Activated CD4-positive, alpha-beta T cell treated with anti-CD3 and anti-CD28 coated beads, Interleukin-2, amount 50 U/mL, for 4 hours (primary cell): ENCODE measurements at regions not wholly inside any gene's neighbourhood (a gene's known extent, or its start where the extent isn't known, plus 50 kb on each side); places are given as distances from the start of the nearest gene placed in this dataset.
"Not testable (repeated sequence)": the region's sequence is repeated elsewhere in the genome, so short reads cannot be mapped to it uniquely, and the experiment has no call there.

Source experiments
- DNase-seq, 2 experiments: peaks; one replicate each; pipeline ENCODE4 v3.0.0-alpha.2; 2020

DNA sequence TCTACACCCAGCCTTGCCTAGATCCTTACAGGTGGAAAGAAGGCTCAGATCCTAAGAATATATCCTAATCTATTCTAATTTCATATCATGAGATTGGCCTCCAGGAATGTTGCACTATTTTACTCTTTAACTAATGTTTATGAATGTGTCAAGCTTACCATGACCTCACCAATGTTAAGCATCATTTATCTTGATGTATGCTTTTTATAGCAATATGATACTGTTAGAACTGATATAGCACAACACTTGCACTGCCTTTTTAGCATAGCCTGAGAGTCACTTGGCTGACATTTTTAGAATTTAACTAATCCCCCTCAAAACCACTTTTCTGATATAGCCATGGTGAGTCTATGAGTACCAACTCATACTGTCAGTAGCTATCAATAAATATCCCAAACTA lies 191.5 kb upstream of the NR2F2 start:
- DNase-seq = no peak

DNA sequence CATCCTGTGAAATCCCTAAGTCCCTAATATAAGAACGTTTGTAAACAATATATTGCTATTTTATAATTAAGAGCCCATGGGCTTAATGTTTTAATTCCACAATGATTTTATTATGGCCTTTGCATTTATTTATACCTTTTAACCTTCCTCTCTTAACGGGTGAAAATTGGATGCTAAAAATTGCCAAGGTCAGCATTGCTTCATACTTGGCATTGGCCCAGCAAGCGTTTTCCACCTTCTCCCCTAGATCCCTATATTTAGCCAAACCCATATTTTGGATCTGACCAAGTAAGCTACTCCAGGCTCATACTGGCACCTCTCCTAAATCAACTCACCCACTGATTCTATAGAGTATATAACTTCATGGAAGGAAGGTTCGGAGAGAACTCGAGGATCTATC lies 188.0 kb upstream of the NR2F2 start:
- no peak for DNase-seq

DNA sequence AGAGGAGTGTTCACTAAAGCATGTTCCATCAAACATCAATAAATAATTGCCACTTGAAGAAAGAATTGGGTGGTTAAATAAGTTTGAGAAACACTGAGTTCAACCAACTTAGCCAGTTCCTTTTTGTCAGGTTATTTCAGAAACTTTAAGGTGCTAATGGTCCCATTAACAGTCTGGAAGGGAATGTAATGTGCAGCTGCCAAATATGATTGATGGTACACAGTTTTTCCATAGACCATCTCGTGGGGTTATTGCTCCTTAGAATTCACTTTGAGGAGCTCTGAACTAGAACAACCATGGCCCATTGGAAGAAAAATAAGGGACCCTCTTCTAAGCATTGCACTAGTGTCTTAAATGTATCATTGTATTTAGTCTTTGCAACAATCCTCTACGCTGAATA lies 185.8 kb upstream of the NR2F2 start:
- DNase-seq = no peak

DNA sequence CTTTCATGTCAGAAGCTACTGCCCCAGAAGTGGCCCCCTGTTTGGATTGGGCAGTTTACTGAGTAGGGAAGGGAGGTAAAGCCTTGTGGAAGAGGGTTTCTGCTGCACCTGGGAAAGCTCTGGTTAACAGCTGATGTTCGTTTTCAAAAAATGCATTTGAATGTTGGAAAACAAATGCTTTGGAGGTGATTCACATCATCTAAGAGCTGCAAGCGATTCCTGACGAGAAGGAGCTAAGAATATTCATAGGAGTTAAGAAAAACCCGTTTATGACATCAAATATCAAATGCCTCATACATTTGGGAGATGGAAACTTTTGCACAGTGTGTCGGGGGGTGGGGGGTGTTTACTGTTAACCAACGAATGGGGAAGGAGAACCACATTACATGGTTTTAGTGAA lies 183.8 kb upstream of the NR2F2 start:
- DNase-seq = no peak

DNA sequence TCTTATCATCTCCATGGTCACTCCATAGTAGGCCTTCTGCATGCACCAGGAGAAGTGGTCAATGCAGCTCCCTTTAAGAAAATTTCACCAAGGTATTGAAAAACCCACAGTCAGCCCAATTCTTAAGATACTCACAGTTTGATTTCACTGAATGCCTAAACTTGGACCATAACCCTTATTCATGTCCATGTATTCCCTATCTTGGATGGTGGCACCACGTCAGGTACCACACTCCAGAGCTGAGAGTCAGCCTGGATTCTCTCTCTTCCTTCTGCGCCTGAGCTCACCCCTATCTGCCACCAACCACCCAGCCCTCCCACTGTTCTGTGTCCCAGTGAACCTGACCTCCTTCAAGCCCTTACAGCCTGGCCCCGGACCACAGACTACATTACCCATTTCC lies 183.2 kb upstream of the NR2F2 start:
- DNase-seq = no peak

DNA sequence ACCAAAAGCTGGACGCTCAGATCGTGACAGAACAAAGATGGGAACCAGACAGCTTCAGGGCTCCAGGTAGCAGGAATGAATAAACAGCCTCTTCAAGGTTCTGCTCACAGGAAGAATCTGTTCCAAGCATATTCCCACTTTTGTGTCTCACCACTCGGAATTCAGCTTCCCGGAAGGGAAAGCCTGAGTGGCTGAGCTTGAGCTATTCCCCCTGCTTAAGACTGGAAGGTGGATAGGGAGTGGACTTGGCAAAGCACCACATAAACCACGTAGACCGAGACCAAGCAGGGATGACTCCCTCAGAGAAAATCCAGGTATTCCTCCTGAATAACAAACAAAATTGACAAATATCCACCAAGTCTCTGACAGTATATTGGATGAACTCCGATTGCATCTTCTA lies 180.2 kb upstream of the NR2F2 start:
- no peak for DNase-seq

DNA sequence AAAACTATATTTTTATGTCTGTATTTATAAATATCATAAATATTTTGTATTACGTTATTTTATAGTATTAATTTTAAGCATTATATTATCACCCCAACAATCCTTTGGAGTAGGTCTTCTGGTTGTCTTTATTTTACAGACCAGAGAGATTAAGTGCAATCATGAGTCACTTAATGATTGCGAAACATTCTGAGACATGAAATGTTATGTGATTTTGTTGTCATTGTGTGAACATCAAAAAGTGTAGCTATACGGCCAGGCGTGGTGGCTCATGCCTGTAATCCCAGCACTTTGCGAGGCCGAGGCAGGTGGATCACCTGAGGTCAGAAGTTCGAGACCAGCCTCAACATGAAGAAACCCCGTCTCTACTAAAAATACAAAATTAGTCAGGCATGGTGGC lies 178.8 kb upstream of the NR2F2 start:
- not testable (repeated sequence) for DNase-seq

DNA sequence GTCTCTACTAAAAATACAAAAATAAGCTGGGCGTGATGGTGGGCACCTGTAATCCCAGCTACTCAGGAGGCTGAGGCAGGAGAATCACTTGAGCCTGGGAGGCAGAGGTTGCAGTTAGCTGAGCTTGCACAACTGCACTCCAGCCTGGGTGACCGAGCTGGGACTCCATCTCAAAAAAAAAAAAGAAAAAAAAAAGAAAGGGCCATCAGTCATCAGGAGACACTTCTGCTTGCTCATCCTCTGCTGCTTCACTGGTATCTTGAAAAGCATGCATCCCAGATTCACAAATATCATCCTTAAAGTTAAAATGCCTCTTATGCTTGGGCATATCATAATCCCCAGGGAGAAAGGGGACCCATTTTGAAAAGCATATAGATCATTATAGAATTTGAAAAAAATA lies 176.6 kb upstream of the NR2F2 start:
- no peak for DNase-seq

DNA sequence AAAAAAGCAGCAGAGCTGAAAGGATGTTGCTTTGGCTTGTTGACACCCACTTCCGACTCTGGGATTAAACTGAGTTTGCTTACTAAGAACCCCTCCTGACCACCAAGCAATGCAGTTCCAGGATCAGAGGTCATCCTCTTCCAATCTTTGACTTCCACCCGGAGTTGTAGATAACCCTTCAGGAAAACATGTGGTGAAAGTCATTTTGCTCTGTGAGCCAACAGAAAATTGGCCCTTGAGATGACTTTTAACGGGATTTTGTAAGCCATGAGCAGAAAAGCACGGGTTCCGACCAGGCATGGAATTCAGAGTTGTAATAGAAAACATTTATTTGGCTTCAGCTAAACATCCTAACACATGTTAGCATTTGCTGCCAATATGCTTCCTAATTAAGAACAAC lies 171.6 kb upstream of the NR2F2 start:
- DNase-seq = no peak

DNA sequence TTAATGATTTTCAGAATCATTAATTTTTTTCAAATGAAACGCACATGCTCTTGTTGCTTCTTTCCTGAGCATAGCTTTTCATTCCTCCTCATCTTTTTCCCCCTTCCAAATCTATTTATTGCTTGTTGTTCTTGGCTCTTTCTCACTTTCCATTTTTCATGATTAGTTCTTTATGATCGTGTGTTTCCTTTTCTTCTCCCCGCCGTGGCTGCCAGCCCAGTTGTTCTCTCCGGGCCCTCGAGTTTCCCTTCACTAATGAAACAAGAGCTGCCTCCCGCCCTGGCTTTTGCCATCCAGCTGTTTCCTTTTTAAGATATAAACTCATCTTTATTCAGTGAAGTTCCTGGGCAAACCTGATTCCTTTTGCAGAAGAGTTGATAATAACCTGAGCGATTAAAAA lies 170.2 kb upstream of the NR2F2 start:
- DNase-seq = no peak

DNA sequence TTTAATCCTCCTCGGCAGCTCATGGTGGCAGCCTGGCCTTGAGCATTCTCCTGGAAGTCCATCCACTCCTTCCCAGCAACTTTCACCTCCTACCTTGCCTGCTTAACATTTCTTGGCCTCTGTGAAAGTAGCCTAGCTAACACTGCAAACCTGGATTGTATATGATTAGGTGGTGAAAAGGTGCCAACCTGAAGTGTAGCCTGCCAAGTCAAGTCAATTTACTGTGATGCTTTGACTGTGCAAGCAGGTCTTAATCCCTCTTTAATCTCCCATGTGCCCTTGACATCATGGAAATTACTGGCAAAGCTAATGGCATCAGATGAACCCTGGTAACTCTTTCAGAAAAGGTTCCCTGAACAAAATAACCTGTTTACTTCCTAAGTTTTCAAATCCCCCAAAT lies 169.7 kb upstream of the NR2F2 start:
- no peak for DNase-seq

DNA sequence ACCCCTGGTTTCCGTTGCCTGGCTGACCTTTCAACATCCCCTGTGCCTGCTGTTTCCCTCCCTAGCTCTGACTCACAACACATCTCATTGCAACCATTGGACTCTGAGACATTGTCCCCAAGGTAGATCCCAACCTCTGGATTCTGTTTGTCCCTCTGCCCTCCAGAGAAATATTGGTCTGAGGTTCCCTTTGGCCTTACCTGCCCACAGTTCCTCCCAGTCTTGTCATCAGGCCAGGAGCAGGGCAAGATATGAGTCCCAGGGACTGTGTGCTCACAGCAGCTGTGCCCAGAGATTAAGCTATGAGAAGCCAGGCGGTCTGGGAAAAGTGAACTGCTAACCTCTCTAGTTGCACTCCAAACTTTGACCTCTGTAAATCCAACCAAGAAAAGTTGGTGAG lies 168.2 kb upstream of the NR2F2 start:
- DNase-seq = no peak

DNA sequence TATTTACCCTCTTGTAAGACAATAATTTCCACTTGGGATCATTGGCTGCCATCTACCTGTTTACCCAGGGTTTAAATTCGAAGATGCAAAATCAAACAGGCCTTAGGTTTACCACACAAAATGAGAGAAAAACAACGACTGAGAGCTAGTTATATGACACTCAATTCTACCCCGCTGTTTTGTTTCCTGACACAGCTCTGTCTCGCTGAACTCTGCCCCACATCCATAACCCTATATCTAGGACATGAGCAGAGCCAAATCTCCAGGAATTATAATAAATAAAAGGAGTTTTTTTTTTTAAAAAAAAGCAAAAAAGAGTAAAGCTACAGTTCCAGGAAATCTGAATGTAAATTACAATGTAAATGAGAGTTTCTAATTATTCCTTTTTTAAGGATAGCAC lies 165.4 kb upstream of the NR2F2 start:
- no peak for DNase-seq

DNA sequence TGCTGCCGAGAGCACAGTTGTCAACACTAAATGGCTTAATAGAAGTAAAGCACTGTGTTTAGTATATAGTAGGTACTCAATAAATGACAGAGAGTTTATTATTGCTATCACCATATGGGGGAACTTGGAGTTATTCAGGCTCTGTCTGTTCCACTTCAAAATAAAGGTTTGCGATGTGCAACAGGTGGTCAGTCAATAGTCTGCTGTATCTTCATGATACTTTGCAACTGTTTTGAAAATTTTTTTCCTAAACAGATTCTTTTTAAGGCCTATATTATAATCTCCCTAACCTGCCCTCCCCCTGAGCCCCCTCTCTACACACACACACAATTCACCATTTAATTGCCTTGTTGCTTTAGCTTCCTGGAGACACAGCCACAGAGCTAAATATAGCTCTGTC lies 164.7 kb upstream of the NR2F2 start:
- DNase-seq = no peak

DNA sequence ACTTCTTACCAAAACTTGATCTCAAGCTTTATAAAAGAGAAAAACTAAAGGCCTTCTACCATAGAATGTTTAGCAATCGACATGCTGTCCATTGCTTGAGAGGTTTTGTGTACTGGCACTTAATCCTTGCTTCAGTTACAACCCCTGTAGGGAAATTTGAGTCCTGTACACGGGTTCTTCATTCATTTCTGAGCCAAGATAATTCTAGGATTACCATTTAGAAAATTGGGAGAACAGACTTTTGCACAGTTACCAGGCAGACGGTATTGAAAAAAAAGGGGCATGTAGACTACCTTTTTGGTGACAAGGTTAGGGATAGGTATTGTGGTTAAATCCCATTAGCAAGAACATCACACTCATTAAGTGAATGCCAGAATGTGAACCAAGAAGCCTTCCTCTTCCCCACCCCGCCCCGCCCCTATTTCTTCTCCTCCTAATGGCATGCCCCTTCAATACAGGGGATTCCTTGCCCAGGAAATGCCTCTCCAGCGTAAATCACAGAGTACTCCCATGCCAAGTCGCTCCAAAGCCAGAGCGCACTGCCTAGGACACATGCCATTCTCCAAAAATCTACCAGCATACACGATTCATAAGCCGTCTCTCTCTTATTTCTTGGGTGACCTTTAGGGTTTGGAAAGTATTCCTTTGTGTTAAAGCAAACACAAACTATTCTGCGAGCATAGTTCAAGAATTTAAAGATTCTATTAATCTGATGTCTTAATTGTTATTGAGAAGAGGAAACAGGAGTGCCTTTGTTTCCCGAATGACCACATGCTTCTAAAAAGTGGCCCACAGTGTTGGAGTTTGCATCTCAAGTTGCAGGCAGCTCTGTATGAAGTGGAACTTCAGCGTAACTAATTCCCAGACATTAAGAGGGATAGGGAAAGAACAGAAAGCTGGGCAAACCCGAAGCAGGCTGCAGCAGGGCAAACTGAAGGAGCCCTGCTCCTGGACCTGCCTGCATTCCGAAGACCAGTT lies 164.0 kb upstream of the NR2F2 start:
- DNase-seq = no peak

DNA sequence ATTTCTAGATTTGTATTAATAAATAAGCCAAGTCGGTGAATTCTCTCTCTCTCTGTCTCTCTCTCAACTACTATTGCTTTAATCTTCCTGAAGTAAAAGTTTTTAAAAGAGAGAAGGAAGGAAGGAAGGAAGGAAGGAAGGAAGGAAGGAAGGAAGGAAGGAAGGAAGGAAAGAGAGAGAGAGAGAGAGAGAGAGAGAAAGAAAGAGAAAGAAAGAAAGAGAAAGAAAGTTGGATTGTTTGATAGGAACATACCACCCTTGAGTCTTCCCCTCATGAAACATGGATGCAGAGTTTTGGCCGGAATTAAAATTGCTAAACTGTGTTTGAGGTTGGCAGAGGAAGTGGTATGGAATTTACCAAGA lies 159.9 kb upstream of the NR2F2 start:
- not testable (repeated sequence) for DNase-seq

DNA sequence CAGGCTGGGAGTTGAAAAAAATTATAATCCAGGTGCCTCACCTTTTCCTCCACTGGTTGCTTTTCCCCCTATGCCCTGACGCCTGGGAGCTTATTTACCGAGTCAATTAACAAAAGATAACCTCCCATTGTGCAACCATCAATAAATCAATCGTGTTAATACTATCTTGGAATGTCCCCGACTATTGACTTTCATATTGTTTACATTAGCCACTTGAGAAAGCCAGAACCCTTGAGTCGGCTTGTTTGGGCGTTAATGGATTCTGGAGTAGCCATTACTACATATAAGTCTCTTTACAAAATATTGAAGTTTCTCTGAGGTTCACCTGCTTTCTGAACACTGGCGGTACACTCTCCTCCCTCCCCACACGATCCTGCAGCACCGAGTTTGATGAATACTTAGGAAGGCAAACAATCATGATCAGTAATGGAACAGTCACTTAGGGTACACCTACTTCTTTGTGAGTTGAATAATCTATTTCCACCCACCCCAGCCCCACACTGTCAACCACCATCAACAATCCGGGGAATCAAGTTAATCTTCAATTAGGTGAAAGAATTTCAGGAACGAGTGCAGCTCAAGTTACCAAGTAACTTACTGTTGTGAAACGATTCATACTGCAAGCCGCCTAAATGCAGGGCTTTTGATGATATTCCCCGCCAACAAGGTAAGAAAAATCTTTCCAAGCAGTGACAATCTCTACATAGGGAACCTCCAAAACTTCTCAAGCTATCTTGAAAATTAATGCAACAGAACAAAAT lies 159.3 kb upstream of the NR2F2 start:
- DNase-seq = no peak

DNA sequence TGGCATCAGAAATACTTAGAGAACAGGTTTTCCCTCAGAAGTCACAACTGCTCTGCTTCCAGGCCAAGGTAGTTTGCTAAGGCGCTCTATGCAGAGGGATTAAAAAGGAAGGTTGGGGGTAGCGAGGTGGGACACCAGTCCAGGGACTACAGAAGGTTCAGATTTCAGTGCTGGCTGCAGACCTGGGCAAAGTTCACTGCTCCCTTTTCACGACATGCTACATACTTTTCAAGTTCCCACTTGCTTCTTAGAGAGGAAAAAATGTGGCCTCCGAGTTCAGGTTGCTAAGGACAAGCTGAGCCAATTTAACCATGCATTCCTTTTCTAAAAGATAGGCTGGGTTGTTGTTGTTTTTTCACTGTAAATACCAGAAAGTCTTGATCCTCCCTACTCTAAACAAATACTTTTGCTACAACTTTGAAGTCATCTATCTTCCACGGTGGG lies 158.6 kb upstream of the NR2F2 start:
- DNase-seq = no peak

DNA sequence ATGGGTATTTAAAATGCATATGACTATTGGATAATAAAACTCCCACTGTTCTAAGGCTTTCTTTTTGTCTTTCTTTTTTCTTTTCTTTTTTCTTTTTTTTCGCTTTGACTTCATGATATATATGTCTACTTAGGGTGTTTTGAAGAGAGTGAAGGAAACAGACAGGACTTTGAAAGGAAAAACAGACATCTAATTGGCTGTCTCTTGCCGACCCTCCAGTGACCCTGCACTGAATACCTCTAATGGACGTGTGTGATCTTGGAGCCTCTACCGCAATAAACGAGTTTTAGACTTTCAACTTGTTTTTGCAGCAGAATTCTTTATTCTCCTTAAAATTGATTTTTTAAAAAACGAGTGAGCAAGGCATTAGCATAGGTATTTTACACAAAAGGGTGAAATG lies 158.1 kb upstream of the NR2F2 start:
- no peak for DNase-seq

DNA sequence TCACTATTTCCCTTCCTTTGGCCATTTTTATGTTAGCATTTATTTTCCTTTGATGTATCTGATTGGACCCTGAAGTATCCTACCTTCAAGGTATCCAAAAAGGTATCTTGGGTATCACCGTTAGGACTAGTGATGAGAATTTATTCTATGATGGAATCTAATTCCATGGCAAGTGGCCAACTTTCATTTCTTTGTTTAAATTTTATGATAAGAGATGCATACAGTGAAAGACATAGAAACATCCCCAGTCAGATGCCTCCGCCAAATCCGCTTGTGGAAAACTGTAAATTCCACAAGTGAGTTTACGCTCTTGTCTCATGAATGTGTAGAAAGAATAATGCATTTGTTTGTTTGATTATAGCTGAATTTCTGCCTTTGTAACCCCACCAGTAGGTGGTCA lies 153.7 kb upstream of the NR2F2 start:
- DNase-seq = no peak

DNA sequence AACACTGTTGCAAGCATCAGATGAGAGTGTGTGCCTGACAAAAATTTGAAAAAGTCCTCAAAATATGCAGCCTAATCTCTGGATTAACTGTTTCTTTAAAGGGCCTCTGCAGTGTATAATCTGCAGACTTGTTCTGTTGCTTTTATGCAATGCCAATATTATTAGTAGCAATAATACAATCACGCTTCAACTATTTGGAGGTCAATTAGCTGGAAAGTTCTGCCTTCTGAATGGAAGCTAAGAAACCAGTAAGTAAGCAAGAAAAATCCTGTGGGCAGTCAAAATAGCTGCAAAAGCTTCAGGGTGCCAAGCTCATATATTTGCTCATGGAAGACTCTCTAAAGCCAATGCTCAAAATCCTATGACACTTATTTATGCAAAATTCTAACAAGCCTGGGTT lies 153.2 kb upstream of the NR2F2 start:
- DNase-seq = no peak

DNA sequence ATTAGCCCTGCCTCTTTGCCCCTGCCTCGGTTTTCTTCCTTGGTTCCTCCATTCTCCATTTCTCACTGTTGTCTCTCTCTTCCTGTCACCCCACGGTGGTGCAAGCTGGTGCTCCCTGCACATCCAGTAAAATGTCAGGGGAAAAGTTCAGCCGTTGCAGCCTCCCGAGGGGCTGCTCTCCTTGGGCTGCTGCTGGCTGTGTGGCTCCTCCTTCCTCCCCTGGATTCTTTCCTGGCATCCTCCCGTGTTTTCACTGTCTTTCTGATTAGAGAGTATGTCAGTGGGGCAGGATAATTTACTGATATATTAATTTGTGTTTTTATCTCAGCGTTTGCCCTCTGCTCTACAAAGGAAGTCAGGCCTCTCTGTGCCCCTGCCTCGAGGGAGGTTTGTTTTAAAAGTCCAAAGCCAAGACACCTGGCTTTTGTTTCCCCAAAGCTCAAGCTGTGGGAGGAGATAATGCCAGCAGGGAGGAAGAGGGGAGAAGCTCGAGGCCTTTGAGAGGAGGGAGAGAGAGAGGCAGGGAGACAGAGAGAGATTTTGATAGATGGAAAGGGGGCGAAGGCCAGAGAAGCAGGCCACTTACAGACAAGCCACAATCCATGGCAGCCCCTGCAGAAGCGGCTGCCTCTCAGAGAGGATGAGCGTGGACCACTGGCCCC lies 150.3 kb upstream of the NR2F2 start:
- no peak for DNase-seq

DNA sequence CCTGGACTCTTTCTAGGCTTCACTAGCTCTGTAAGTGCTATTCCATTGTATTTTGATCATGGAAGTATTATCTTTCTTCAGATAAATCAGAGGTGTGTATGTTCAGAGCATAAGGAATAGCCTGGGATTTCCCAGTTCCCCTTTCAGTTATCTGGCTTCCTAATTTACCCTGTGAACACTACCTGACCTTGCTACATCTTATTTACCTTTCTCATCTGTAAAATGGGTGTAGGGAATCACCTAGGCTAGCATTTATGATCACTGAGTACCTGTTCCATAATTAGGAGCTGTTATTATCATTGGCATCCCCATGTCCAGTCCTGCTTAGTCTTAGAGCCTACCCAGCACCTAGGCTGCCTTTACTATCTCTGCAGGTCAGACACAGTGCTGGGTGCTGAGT lies 149.3 kb upstream of the NR2F2 start:
- no peak for DNase-seq

DNA sequence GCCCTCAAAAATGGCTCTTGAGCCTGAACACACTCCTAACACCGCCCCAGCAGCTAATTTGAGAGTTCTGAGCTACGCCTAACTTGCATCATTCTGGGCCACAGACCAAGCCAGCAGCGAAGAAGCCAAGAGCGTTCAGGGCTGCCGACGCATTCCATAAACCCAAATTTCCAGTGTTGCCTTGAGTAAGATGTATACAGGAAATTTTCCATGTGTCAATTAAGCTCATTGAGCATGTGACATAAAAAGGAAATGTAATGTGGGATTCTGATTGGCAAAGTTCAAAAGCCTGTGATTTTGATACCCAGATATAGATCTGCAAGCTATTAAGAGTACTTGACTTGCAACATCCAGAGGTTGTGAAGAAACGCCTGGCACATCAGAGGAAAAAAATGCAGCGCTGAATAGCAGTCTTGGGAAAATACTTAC lies 148.6 kb upstream of the NR2F2 start:
- DNase-seq = no peak
